RWPE2 (cell line): ENCODE measurements at regions not wholly inside any gene's neighbourhood (a gene's known extent, or its start where the extent isn't known, plus 50 kb on each side); places are given as distances from the start of the nearest gene placed in this dataset.

Experiments used
- ATAC-seq: fragments of 200-7000 bp; cut with Tn5 transposase; 3 replicates; pipeline ENCODE4 v1.9.1; 2021; ENCODE audit warnings: low read depth
- DNase-seq: peaks from one replicate; pipeline ENCODE4 v3.0.0-alpha.2; 2020; ENCODE audit warnings: low spot score
- H3K27ac ChIP-seq: fragments of 450-650 bp; 2 replicates; pipeline ENCODE4 v1.5.1; 2017; ENCODE audit warnings: mild to moderate bottlenecking; ENCODE audit not compliant: poor library complexity, severe bottlenecking
- H3K27me3 ChIP-seq: fragments of 250-450 bp; sonication (Bioruptor Pico); 2 replicates; pipeline ENCODE4 v1.5.1; 2021; ENCODE audit warnings: mild to moderate bottlenecking, moderate library complexity; ENCODE audit not compliant: insufficient read depth, poor library complexity, severe bottlenecking
- H3K36me3 ChIP-seq: fragments of 250-450 bp; sonication (Bioruptor Pico); 2 replicates; pipeline ENCODE4 v1.5.1; 2020; ENCODE audit warnings: low read depth, mild to moderate bottlenecking, moderate library complexity
- H3K4me1 ChIP-seq: fragments of 250-450 bp; sonication (Bioruptor Pico); 2 replicates; pipeline ENCODE4 v1.5.1; 2021; ENCODE audit warnings: mild to moderate bottlenecking, moderate library complexity; ENCODE audit not compliant: insufficient read depth, poor library complexity, severe bottlenecking
- H3K4me3 ChIP-seq: fragments of 250-450 bp; sonication (Bioruptor Pico); 2 replicates; pipeline ENCODE4 v1.5.1; 2021; ENCODE audit warnings: mild to moderate bottlenecking, moderate library complexity; ENCODE audit not compliant: severe bottlenecking
- H3K9me3 ChIP-seq: fragments of 250-450 bp; sonication (Bioruptor Pico); 2 replicates; pipeline ENCODE4 v1.5.1; 2021; ENCODE audit warnings: mild to moderate bottlenecking, moderate library complexity; ENCODE audit not compliant: severe bottlenecking
- CTCF ChIP-seq: fragments of 450-650 bp; IDR thresholded peaks from one replicate; pipeline ENCODE4 v1.5.1; 2017; ENCODE audit warnings: mild to moderate bottlenecking, moderate library complexity; ENCODE audit not compliant: poor library complexity, severe bottlenecking

- no peaks in the 10 kb centered on the region for H3K27me3 ChIP-seq
- H3K36me3 ChIP-seq: no peaks in the 10 kb centered on the region
- TF ChIP-seq CTCF: no peak
- no peak overlapping the region for H3K27ac ChIP-seq
- H3K4me1 ChIP-seq: no peaks in the 10 kb centered on the region
- DNase-seq (no peak), ATAC-seq (no peak)
- no peak overlapping the region for H3K4me3 ChIP-seq
- H3K9me3 ChIP-seq: no peaks in the 10 kb centered on the region
Measured at GRCh38 chr6:97406633-97407032, 123.6 kb upstream of the MMS22L start.

DNA sequence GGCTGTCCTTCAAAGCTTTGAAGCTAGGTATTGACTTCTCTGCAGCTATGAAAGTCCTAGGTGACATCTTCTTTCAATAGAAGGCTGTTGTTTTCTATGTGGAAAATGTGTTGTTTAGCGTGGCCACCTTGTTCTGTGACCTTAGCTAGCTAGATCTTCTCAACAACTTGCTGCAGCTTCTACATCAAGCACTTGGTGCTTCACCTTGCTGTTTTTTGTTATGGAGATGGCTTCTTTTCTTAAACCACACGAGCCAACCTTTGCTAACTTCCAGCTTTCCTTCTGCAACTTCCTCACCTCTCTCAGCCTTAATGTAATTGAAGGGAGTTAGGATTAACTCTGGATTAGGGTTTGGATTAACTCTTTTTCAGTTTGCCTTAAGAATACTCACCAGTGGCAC, 128.6 kb upstream of the MMS22L start:
- H3K9me3 ChIP-seq: no peaks in the 10 kb centered on the region
- H3K4me1 ChIP-seq: no peaks in the 10 kb centered on the region
- H3K4me3 ChIP-seq: no peak overlapping the region
- ATAC-seq: no peak
- H3K36me3 ChIP-seq: no peaks in the 10 kb centered on the region
- no peak for TF ChIP-seq CTCF
- no peak overlapping the region for H3K27ac ChIP-seq
- H3K27me3 ChIP-seq: no peaks in the 10 kb centered on the region
- DNase-seq: no peak

DNA sequence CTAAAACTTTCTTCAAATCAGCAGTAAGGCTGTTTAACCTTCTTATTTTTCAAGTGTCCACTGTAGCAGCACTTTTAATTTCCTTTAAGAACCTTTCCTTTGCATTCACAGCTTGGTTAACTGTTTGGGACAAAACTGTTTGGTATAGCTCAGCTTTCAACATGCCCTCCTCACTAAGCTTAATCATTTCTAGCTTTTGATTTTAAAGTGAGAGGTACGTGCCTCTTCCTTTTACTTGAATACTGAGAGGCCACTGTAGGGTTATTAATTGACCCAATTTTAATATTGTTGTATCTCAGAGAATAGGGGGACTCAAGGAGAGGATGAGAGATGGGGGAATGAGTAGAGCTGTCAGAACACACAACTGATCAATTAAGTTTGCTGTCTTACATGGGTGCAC, 129.5 kb upstream of the MMS22L start:
- H3K27me3 ChIP-seq: no peaks in the 10 kb centered on the region
- no peak overlapping the region for H3K4me3 ChIP-seq
- H3K9me3 ChIP-seq: no peaks in the 10 kb centered on the region
- ATAC-seq (no peak), DNase-seq (no peak)
- no peak for TF ChIP-seq CTCF
- H3K4me1 ChIP-seq: no peaks in the 10 kb centered on the region
- H3K36me3 ChIP-seq: no peaks in the 10 kb centered on the region
- no peak overlapping the region for H3K27ac ChIP-seq

GRCh38 chr6:97422171-97422570, 139.2 kb upstream of the MMS22L start:
- DNase-seq: no peak
- Histone ChIP-seq H3K27me3 (no peaks in the 10 kb centered on the region), H3K4me1 (no peaks in the 10 kb centered on the region), H3K27ac (no peak overlapping the region), H3K4me3 (no peak overlapping the region), H3K36me3 (no peaks in the 10 kb centered on the region), H3K9me3 (no peaks in the 10 kb centered on the region)
- TF ChIP-seq CTCF: no peak
- ATAC-seq: no peak

- Histone ChIP-seq H3K9me3 (no peaks in the 10 kb centered on the region), H3K27me3 (no peaks in the 10 kb centered on the region), H3K4me1 (no peaks in the 10 kb centered on the region), H3K4me3 (no peak overlapping the region), H3K36me3 (no peaks in the 10 kb centered on the region), H3K27ac (no peak overlapping the region)
- ATAC-seq: no peak
- TF ChIP-seq CTCF: no peak
- DNase-seq: no peak
Measured at GRCh38 chr6:97423190-97423589, 140.2 kb upstream of the MMS22L start.
